H9 (cell line): ENCODE measurements at regions not wholly inside any gene's neighbourhood (a gene's known extent, or its start where the extent isn't known, plus 50 kb on each side); places are given as distances from the start of the nearest gene placed in this dataset.

Source experiments
- DNase-seq: peaks from one replicate; pipeline ENCODE4 v3.0.0-alpha.2; 2017
- H2AFZ ChIP-seq: one replicate; pipeline ENCODE4 v1.6.1; 2013; ENCODE audit warnings: mild to moderate bottlenecking, low read length, control low read depth, moderate library complexity
- H2AK5ac ChIP-seq: 2 replicates; pipeline ENCODE4 v1.6.1; 2013; ENCODE audit warnings: low read length, control low read depth, mixed read lengths; ENCODE audit not compliant: insufficient read length
- H2BK120ac ChIP-seq: one replicate; pipeline ENCODE4 v1.6.1; 2013; ENCODE audit warnings: low read depth, mild to moderate bottlenecking, low read length, control low read depth, inconsistent platforms; ENCODE audit not compliant: poor library complexity, severe bottlenecking
- H2BK12ac ChIP-seq: 2 replicates; pipeline ENCODE4 v1.6.1; 2013; ENCODE audit warnings: low read length, control low read depth, mixed read lengths, low read depth; ENCODE audit not compliant: insufficient read length
- H2BK15ac ChIP-seq: 2 replicates; pipeline ENCODE4 v1.6.1; 2013; ENCODE audit warnings: low read depth, low read length, control low read depth
- H2BK20ac ChIP-seq: one replicate; pipeline ENCODE4 v1.6.1; 2013; ENCODE audit warnings: low read depth, mild to moderate bottlenecking, low read length, control low read depth, inconsistent platforms; ENCODE audit not compliant: poor library complexity, severe bottlenecking
- H2BK5ac ChIP-seq: 2 replicates; pipeline ENCODE4 v1.6.1; 2013; ENCODE audit warnings: low read length, control low read depth, mixed read lengths; ENCODE audit not compliant: insufficient read length
- H3K14ac ChIP-seq: 2 replicates; pipeline ENCODE4 v1.6.1; 2013; ENCODE audit warnings: low read length, control low read depth; ENCODE audit not compliant: insufficient read depth
- H3K18ac ChIP-seq: 2 replicates; pipeline ENCODE4 v1.6.1; 2013; ENCODE audit warnings: low read depth, mild to moderate bottlenecking, mixed read lengths, low read length, control low read depth; ENCODE audit not compliant: insufficient read length
- H3K23ac ChIP-seq: 2 replicates; pipeline ENCODE4 v1.6.1; 2013; ENCODE audit warnings: low read length, control low read depth, mixed read lengths, low read depth; ENCODE audit not compliant: insufficient read length
- H3K23me2 ChIP-seq: 2 replicates; pipeline ENCODE4 v1.6.1; 2013; ENCODE audit warnings: low read depth, mild to moderate bottlenecking, mixed read lengths, low read length, control low read depth; ENCODE audit not compliant: insufficient read length, poor library complexity, severe bottlenecking
- H3K27ac ChIP-seq: 2 replicates; pipeline ENCODE4 v1.5.1; 2013; ENCODE audit warnings: low read length, control low read depth, mixed read lengths, low read depth; ENCODE audit not compliant: insufficient read length
- H3K27me3 ChIP-seq: 2 replicates; pipeline ENCODE4 v1.6.1; 2013; ENCODE audit warnings: low read length, control low read depth, inconsistent platforms; ENCODE audit not compliant: insufficient read depth
- H3K4ac ChIP-seq: 2 replicates; pipeline ENCODE4 v1.6.1; 2013; ENCODE audit warnings: low read depth, mild to moderate bottlenecking, control low read depth, inconsistent platforms, low read length, moderate library complexity
- H3K4me1 ChIP-seq: 2 replicates; pipeline ENCODE4 v1.6.1; 2013; ENCODE audit warnings: low read length, control low read depth, inconsistent platforms; ENCODE audit not compliant: insufficient read depth
- H3K4me2 ChIP-seq: 2 replicates; pipeline ENCODE4 v1.6.1; 2013; ENCODE audit warnings: low read length, control low read depth, mixed read lengths; ENCODE audit not compliant: insufficient read length, insufficient read depth
- H3K56ac ChIP-seq: 2 replicates; pipeline ENCODE4 v1.6.1; 2013; ENCODE audit warnings: low read depth, mild to moderate bottlenecking, mixed read lengths, low read length, control low read depth; ENCODE audit not compliant: insufficient read length
- H3K79me1 ChIP-seq: 2 replicates; pipeline ENCODE4 v1.6.1; 2013; ENCODE audit warnings: low read depth, mild to moderate bottlenecking, moderate library complexity, low read length, control low read depth, inconsistent platforms; ENCODE audit not compliant: insufficient read depth, poor library complexity, severe bottlenecking
- H3K79me2 ChIP-seq: 2 replicates; pipeline ENCODE4 v1.6.1; 2013; ENCODE audit warnings: low read length, control low read depth, inconsistent platforms; ENCODE audit not compliant: insufficient read depth
- H3K9ac ChIP-seq: 2 replicates; pipeline ENCODE4 v1.6.1; 2013; ENCODE audit warnings: low read length, control low read depth, mixed read lengths; ENCODE audit not compliant: insufficient read length; ENCODE audit errors: extremely low read depth
- H3K9me3 ChIP-seq: one replicate; pipeline ENCODE4 v1.6.1; 2013; ENCODE audit warnings: low read depth, low read length, inconsistent platforms; ENCODE audit not compliant: control insufficient read depth
- H3T11ph ChIP-seq: one replicate; pipeline ENCODE4 v1.6.1; 2013; ENCODE audit warnings: mild to moderate bottlenecking, low read length, control low read depth, inconsistent platforms
- H4K20me1 ChIP-seq: one replicate; pipeline ENCODE4 v1.6.1; 2013; ENCODE audit not compliant: control insufficient read depth, insufficient read length, insufficient read depth
- H4K5ac ChIP-seq: 2 replicates; pipeline ENCODE4 v1.6.1; 2013; ENCODE audit warnings: low read depth, mild to moderate bottlenecking, mixed read lengths, low read length, control low read depth; ENCODE audit not compliant: insufficient read length
- H4K8ac ChIP-seq: replicated peaks from 2 replicates; pipeline ENCODE4 v1.6.1; 2013; ENCODE audit warnings: low read length, control low read depth, mixed read lengths, low read depth; ENCODE audit not compliant: insufficient read length
- H4K91ac ChIP-seq: 2 replicates; pipeline ENCODE4 v1.6.1; 2013; ENCODE audit warnings: low read depth, mild to moderate bottlenecking, moderate library complexity, mixed read lengths, low read length, control low read depth; ENCODE audit not compliant: insufficient read length
- H3K27ac Mint-ChIP-seq, 3 experiments: 2 replicates in 2 of 3; 3 replicates in 1 of 3; pipeline ENCODE4 v1.8.0; 2020 to 2021; ENCODE audit warnings: mixed read lengths in 3 of 3, mild to moderate bottlenecking in 1 of 3, moderate library complexity in 1 of 3
- H3K27me3 Mint-ChIP-seq: 2 replicates; pipeline ENCODE4 v1.8.0; 2021; ENCODE audit warnings: low read depth, mild to moderate bottlenecking, moderate library complexity, mixed read lengths
- H3K36me3 Mint-ChIP-seq, 3 experiments: 2 replicates in 2 of 3; 3 replicates in 1 of 3; pipeline ENCODE4 v1.8.0; 2020 to 2021; ENCODE audit warnings: low read depth in 3 of 3, mixed read lengths in 3 of 3; ENCODE audit not compliant: insufficient read depth in 1 of 3
- H3K4me1 Mint-ChIP-seq, 2 experiments: 2 replicates each; pipeline ENCODE4 v1.8.0; 2020; ENCODE audit warnings: mixed read lengths in 2 of 2
- H3K4me3 Mint-ChIP-seq, 2 experiments: 2 replicates in 1 of 2; 3 replicates in 1 of 2; pipeline ENCODE4 v1.8.0; 2020 to 2021; ENCODE audit warnings: mild to moderate bottlenecking in 2 of 2, mixed read lengths in 2 of 2, moderate library complexity in 1 of 2
- H3K9me3 Mint-ChIP-seq, 2 experiments: 2 replicates in 1 of 2; 3 replicates in 1 of 2; pipeline ENCODE4 v1.8.0; 2020; ENCODE audit warnings: mild to moderate bottlenecking in 2 of 2, mixed read lengths in 2 of 2, moderate library complexity in 1 of 2
- CTCF ChIP-seq: fragments of 200-600 bp; sonication (generic); conservative IDR thresholded peaks from 3 replicates; pipeline ENCODE4 v1.8.0; 2021; ENCODE audit warnings: antibody characterized with exemption, mild to moderate bottlenecking
- WGBS: extraction: QIAGEN DNeasy Blood & Tissue Kit; methylation state at CpG from one replicate; pipeline ENCODE4 v1.1.7; 2013; ENCODE audit warnings: missing lambda C conversion rate, low lambda C conversion rate, mixed read lengths; ENCODE audit not compliant: insufficient read length; ENCODE audit errors: extremely low coverage; 5-methylcytosine and 5-hydroxymethylcytosine counted together

GRCh38 chr15:94858449-94858848 is 627.1 kb downstream of the MCTP2 start:
- no peak overlapping the region; a peak in 2 of 7 replicates for H3K27ac Mint-ChIP-seq
- Histone ChIP-seq H2AK5ac (no peak overlapping the region), H2AFZ (no peak overlapping the region)

More at GRCh38 chr15:94858449-94858848, 627.1 kb downstream of the MCTP2 start:
- H2BK120ac ChIP-seq = no peak overlapping the region
- no peak overlapping the region for H2BK5ac ChIP-seq
- H3T11ph ChIP-seq = no peak overlapping the region
- no peaks in the 10 kb centered on the region for H4K20me1 ChIP-seq
- H3K4me2 ChIP-seq = no peak overlapping the region
- no peak overlapping the region for H3K18ac ChIP-seq
- no peak overlapping the region for H2BK20ac ChIP-seq
- no peak overlapping the region for H4K8ac ChIP-seq
- Mint-ChIP-seq H3K27me3 (no peaks in the 10 kb centered on the region), H3K4me3 (no peak overlapping the region), H3K9me3 (peaks cover 7 to 10% of the 10 kb centered on the region in 2 experiments; a peak in 2 of 5 replicates), H3K36me3 (peaks cover 0 to 8% (median 2%) of the 10 kb centered on the region in 3 experiments; a peak in 4 of 7 replicates), H3K4me1 (peaks cover 4 to 11% of the 10 kb centered on the region in 2 experiments; a peak in 3 of 4 replicates)
- WGBS = no CpG with 5 or more reads among the region's 2 CpGs
- H3K4me1 ChIP-seq = peaks cover 2% of the 10 kb centered on the region; the same call in 1 of the 2 replicates
- DNase-seq = no peak
- no peak for TF ChIP-seq CTCF
- H3K27ac ChIP-seq = no peak overlapping the region
- no peaks in the 10 kb centered on the region for H3K27me3 ChIP-seq
- H3K79me2 ChIP-seq = no peaks in the 10 kb centered on the region
- H3K79me1 ChIP-seq = no peaks in the 10 kb centered on the region
- H3K56ac ChIP-seq = no peak overlapping the region
- no peak overlapping the region for H4K91ac ChIP-seq
- no peak overlapping the region for H4K5ac ChIP-seq
- no peak overlapping the region for H3K4ac ChIP-seq
- H2BK15ac ChIP-seq = no peak overlapping the region
- H3K23me2 ChIP-seq = no peaks in the 10 kb centered on the region
- H3K9me3 ChIP-seq = no peaks in the 10 kb centered on the region
- no peak overlapping the region for H3K14ac ChIP-seq
- H3K23ac ChIP-seq = no peak overlapping the region
- H3K9ac ChIP-seq = no peak overlapping the region
- no peak overlapping the region for H2BK12ac ChIP-seq
